ENCODE measurements at regions not wholly inside any gene's neighbourhood (a gene's known extent, or its start where the extent isn't known, plus 50 kb on each side); places are given as distances from the start of the nearest gene placed in this dataset.
"Not testable (repeated sequence)": the region's sequence is repeated elsewhere in the genome, so short reads cannot be mapped to it uniquely, and the experiment has no call there.

- not testable (repeated sequence) for H3K4me3 ChIP-seq (ENCODE audit: low read length); H3K4me1 ChIP-seq (ENCODE audit: control insufficient read depth, insufficient read depth, low read length); H3K27me3 ChIP-seq (ENCODE audit: control insufficient read depth, insufficient read depth, low read length); H3K36me3 ChIP-seq (ENCODE audit: control insufficient read depth, insufficient read depth, low read length); H3K9me3 ChIP-seq (ENCODE audit: control insufficient read depth, low read length); H3K9ac ChIP-seq (ENCODE audit: low read length)
Measured at GRCh38 chr5:34371817-34372216, 284.3 kb upstream of the RAI14 start.

- H3K9me3 ChIP-seq (ENCODE audit: control insufficient read depth, low read length); H3K4me1 ChIP-seq (ENCODE audit: control insufficient read depth, insufficient read depth, low read length): not testable (repeated sequence)
Measured at GRCh38 chr5:34372739-34373138, 283.4 kb upstream of the RAI14 start.

GRCh38 chr5:34377651-34378050 lies 278.5 kb upstream of the RAI14 start:
- H3K4me1 ChIP-seq (ENCODE audit: control insufficient read depth, insufficient read depth, low read length); H3K9ac ChIP-seq (ENCODE audit: low read length); H3K4me3 ChIP-seq (ENCODE audit: low read length); H3K9me3 ChIP-seq (ENCODE audit: control insufficient read depth, low read length); H3K36me3 ChIP-seq (ENCODE audit: control insufficient read depth, insufficient read depth, low read length); H3K27me3 ChIP-seq (ENCODE audit: control insufficient read depth, insufficient read depth, low read length): not testable (repeated sequence)

More at GRCh38 chr5:34372739-34373138, 283.4 kb upstream of the RAI14 start:
- not testable (repeated sequence) for H3K4me3 ChIP-seq (ENCODE audit: low read length); H3K9ac ChIP-seq (ENCODE audit: low read length); H3K36me3 ChIP-seq (ENCODE audit: control insufficient read depth, insufficient read depth, low read length); H3K27me3 ChIP-seq (ENCODE audit: control insufficient read depth, insufficient read depth, low read length)

GRCh38 chr5:34378498-34378897 lies 277.6 kb upstream of the RAI14 start:
- not testable (repeated sequence) for H3K9me3 ChIP-seq (ENCODE audit: control insufficient read depth, low read length); H3K4me3 ChIP-seq (ENCODE audit: low read length); H3K9ac ChIP-seq (ENCODE audit: low read length); H3K27me3 ChIP-seq (ENCODE audit: control insufficient read depth, insufficient read depth, low read length); H3K36me3 ChIP-seq (ENCODE audit: control insufficient read depth, insufficient read depth, low read length); H3K4me1 ChIP-seq (ENCODE audit: control insufficient read depth, insufficient read depth, low read length)

GRCh38 chr5:34388754-34389153 lies 267.4 kb upstream of the RAI14 start:
- H3K4me1 ChIP-seq (ENCODE audit: control insufficient read depth, insufficient read depth, low read length); H3K4me3 ChIP-seq (ENCODE audit: low read length); H3K9me3 ChIP-seq (ENCODE audit: control insufficient read depth, low read length); H3K36me3 ChIP-seq (ENCODE audit: control insufficient read depth, insufficient read depth, low read length); H3K27me3 ChIP-seq (ENCODE audit: control insufficient read depth, insufficient read depth, low read length); H3K9ac ChIP-seq (ENCODE audit: low read length): not testable (repeated sequence)

- Histone ChIP-seq H3K9ac (ENCODE audit: low read length) (no peak overlapping the region), H3K36me3 (ENCODE audit: control insufficient read depth, insufficient read depth, low read length) (no peaks in the 10 kb centered on the region), H3K9me3 (ENCODE audit: control insufficient read depth, low read length) (no peaks in the 10 kb centered on the region), H3K4me3 (ENCODE audit: low read length) (no peak overlapping the region), H3K27me3 (ENCODE audit: control insufficient read depth, insufficient read depth, low read length) (no peaks in the 10 kb centered on the region), H3K4me1 (ENCODE audit: control insufficient read depth, insufficient read depth, low read length) (no peaks in the 10 kb centered on the region)
Measured at GRCh38 chr5:34409373-34409772, 246.8 kb upstream of the RAI14 start.

GRCh38 chr5:34410411-34411139 lies 245.6 kb upstream of the RAI14 start:
- Histone ChIP-seq H3K9ac (ENCODE audit: low read length) (no peak overlapping the region), H3K36me3 (ENCODE audit: control insufficient read depth, insufficient read depth, low read length) (no peaks in the 10 kb centered on the region), H3K4me3 (ENCODE audit: low read length) (no peak overlapping the region), H3K9me3 (ENCODE audit: control insufficient read depth, low read length) (no peaks in the 10 kb centered on the region), H3K27me3 (ENCODE audit: control insufficient read depth, insufficient read depth, low read length) (no peaks in the 10 kb centered on the region), H3K4me1 (ENCODE audit: control insufficient read depth, insufficient read depth, low read length) (no peaks in the 10 kb centered on the region)

GRCh38 chr5:34411470-34412346 lies 244.4 kb upstream of the RAI14 start:
- no peak overlapping the region for H3K9ac ChIP-seq (ENCODE audit: low read length)
- no peaks in the 10 kb centered on the region for H3K36me3 ChIP-seq (ENCODE audit: control insufficient read depth, insufficient read depth, low read length)
- H3K4me1 ChIP-seq (ENCODE audit: control insufficient read depth, insufficient read depth, low read length), result no peaks in the 10 kb centered on the region
- H3K4me3 ChIP-seq (ENCODE audit: low read length), result no peak overlapping the region
- H3K9me3 ChIP-seq (ENCODE audit: control insufficient read depth, low read length), result no peaks in the 10 kb centered on the region
- H3K27me3 ChIP-seq (ENCODE audit: control insufficient read depth, insufficient read depth, low read length), result no peaks in the 10 kb centered on the region

GRCh38 chr5:34412736-34413135 lies 243.4 kb upstream of the RAI14 start:
- Histone ChIP-seq H3K9me3 (ENCODE audit: control insufficient read depth, low read length) (no peaks in the 10 kb centered on the region), H3K27me3 (ENCODE audit: control insufficient read depth, insufficient read depth, low read length) (no peaks in the 10 kb centered on the region), H3K9ac (ENCODE audit: low read length) (no peak overlapping the region), H3K36me3 (ENCODE audit: control insufficient read depth, insufficient read depth, low read length) (no peaks in the 10 kb centered on the region), H3K4me1 (ENCODE audit: control insufficient read depth, insufficient read depth, low read length) (no peaks in the 10 kb centered on the region), H3K4me3 (ENCODE audit: low read length) (no peak overlapping the region)

GRCh38 chr5:34415559-34416198 lies 240.4 kb upstream of the RAI14 start:
- no peak overlapping the region for H3K4me3 ChIP-seq (ENCODE audit: low read length)
- H3K9me3 ChIP-seq (ENCODE audit: control insufficient read depth, low read length), result no peaks in the 10 kb centered on the region
- no peak overlapping the region for H3K9ac ChIP-seq (ENCODE audit: low read length)
- no peaks in the 10 kb centered on the region for H3K4me1 ChIP-seq (ENCODE audit: control insufficient read depth, insufficient read depth, low read length)
- H3K27me3 ChIP-seq (ENCODE audit: control insufficient read depth, insufficient read depth, low read length), result no peaks in the 10 kb centered on the region
- H3K36me3 ChIP-seq (ENCODE audit: control insufficient read depth, insufficient read depth, low read length), result no peaks in the 10 kb centered on the region

- Histone ChIP-seq H3K36me3 (ENCODE audit: control insufficient read depth, insufficient read depth, low read length) (no peaks in the 10 kb centered on the region), H3K9me3 (ENCODE audit: control insufficient read depth, low read length) (no peaks in the 10 kb centered on the region), H3K4me1 (ENCODE audit: control insufficient read depth, insufficient read depth, low read length) (no peaks in the 10 kb centered on the region)
Measured at GRCh38 chr5:34416501-34417008, 239.6 kb upstream of the RAI14 start.

GRCh38 chr5:34420191-34420590 lies 235.9 kb upstream of the RAI14 start:
- H3K4me3 ChIP-seq (ENCODE audit: low read length); H3K36me3 ChIP-seq (ENCODE audit: control insufficient read depth, insufficient read depth, low read length); H3K9me3 ChIP-seq (ENCODE audit: control insufficient read depth, low read length); H3K4me1 ChIP-seq (ENCODE audit: control insufficient read depth, insufficient read depth, low read length); H3K27me3 ChIP-seq (ENCODE audit: control insufficient read depth, insufficient read depth, low read length); H3K9ac ChIP-seq (ENCODE audit: low read length): not testable (repeated sequence)

More at GRCh38 chr5:34416501-34417008, 239.6 kb upstream of the RAI14 start:
- Histone ChIP-seq H3K4me3 (ENCODE audit: low read length) (no peak overlapping the region), H3K9ac (ENCODE audit: low read length) (no peak overlapping the region), H3K27me3 (ENCODE audit: control insufficient read depth, insufficient read depth, low read length) (no peaks in the 10 kb centered on the region)
